Astrocyte of the cerebellum (primary cell): ENCODE measurements at regions not wholly inside any gene's neighbourhood (a gene's known extent, or its start where the extent isn't known, plus 50 kb on each side); places are given as distances from the start of the nearest gene placed in this dataset.

ENCODE experiments used
- DNase-seq: peaks from one replicate; pipeline ENCODE4 v3.0.0-alpha.2; 2011; ENCODE audit warnings: low read depth
- H3K4me3 ChIP-seq: 2 replicates; pipeline ENCODE4 v1.5.1; 2011; ENCODE audit warnings: mild to moderate bottlenecking, low read depth, low read length, moderate library complexity
- CTCF ChIP-seq: IDR thresholded peaks from 2 replicates; pipeline ENCODE4 v1.5.1; 2012; ENCODE audit warnings: low read length, low read depth, moderate library complexity, mild to moderate bottlenecking; ENCODE audit errors: missing control alignments
- in situ Hi-C: cut with HindIII; loops from 2 replicates; pipeline ENCODE4 v1.10.0; 2017; ENCODE audit warnings: low sequenced_read_pairs

- in situ Hi-C loops, result no loop called here
- H3K4me3 ChIP-seq, result no peak overlapping the region
- no peak for TF ChIP-seq CTCF
- DNase-seq, result no peak
Observed at GRCh38 chr11:41943656-41944055, 484.2 kb upstream of the LRRC4C start.

- DNase-seq, result no peak
- H3K4me3 ChIP-seq, result no peak overlapping the region
- in situ Hi-C loops, result no loop called here
- TF ChIP-seq CTCF, result no peak
Observed at GRCh38 chr11:41947392-41947791, 487.9 kb upstream of the LRRC4C start.

GRCh38 chr11:41950470-41951143 lies 491.2 kb upstream of the LRRC4C start:
- in situ Hi-C loops, result no loop called here
- no peak for DNase-seq
- H3K4me3 ChIP-seq, result no peak overlapping the region
- no peak for TF ChIP-seq CTCF

- TF ChIP-seq CTCF, result no peak
- H3K4me3 ChIP-seq, result no peak overlapping the region
- peak; percentile 20 for DNase-seq
- in situ Hi-C loops, result no loop called here
Observed at GRCh38 chr11:41954034-41954433, 494.6 kb upstream of the LRRC4C start.

- TF ChIP-seq CTCF, result no peak
- no peak for DNase-seq
- in situ Hi-C loops, result no loop called here
- H3K4me3 ChIP-seq, result no peak overlapping the region
Observed at GRCh38 chr11:41955066-41955465, 495.6 kb upstream of the LRRC4C start.

GRCh38 chr11:41955635-41956400 lies 496.4 kb upstream of the LRRC4C start:
- H3K4me3 ChIP-seq, result no peak overlapping the region
- no peak for TF ChIP-seq CTCF
- DNase-seq, result no peak
- in situ Hi-C loops, result no loop called here
